HG02642 (cell line): ENCODE measurements at regions not wholly inside any gene's neighbourhood (a gene's known extent, or its start where the extent isn't known, plus 50 kb on each side); places are given as distances from the start of the nearest gene placed in this dataset.

Experiments used
- ATAC-seq: cut with Tn5 transposase; IDR thresholded peaks from one replicate; pipeline ENCODE4 v1.9.1; 2021; ENCODE audit warnings: mild to moderate bottlenecking; ENCODE audit not compliant: unreplicated experiment, poor library complexity

DNA sequence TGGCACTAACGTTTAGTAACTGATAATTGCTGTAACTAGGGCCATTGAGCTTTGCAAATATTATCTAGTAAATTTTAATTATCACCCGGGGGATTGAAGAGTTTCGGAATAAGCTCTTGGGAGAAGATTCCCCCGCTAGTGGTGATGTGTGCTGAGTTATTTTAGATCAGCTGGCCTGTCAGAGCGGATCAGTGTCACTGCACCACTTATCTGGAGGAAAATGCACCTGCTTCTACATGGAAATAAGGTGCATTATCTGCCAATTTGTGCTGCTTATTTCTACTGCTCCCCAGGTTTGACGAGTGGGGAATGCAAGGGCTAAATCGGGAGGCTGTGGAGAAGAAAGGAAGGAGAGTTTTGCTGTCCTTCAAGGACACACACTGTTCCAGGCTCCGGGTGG is 518.6 kb downstream of the TLE4 start:
- ATAC-seq: no peak

DNA sequence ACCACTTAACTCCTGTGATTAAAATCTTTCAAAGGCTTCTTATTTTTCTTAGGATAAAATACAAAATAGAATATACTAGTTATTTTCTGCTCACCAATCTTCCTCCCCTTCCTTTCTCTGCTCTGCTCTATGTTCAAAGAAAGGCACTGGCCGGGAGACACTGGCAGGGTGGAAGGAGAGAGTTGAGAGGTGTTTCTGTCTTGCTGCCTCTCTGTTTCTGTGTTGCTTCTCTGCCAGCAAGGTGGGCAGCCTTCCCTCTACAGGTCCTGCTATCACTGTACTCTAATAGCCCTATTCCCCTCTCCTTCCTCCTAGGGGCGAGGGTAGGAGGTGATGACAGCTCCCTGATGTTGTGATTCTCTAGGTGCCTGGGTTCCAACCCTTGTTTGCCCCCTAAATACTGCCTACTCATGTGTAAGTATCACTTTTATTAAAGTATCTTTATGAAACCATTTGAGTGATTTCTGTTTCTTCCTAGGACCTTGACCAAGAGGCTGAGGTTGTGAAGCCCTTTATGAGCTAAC is 515.1 kb downstream of the TLE4 start:
- ATAC-seq: no peak

DNA sequence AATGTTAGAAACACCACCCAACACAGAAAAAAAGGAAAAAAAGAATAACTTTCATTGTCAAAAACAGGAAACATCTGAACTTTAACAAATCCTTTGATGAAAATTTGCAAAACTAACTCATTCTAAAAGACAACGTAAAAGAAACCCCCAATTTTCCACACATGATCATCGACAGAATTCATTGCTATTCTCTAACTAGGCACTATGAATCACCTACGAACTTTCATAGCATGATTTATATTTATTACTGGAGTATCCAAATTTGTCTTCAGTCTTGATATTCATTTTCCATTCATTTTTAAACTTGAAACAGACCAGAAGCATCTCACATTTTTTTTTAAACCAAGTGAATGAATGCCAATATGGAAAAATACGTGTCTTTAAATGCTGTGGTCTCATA is 514.6 kb downstream of the TLE4 start:
- no peak for ATAC-seq

DNA sequence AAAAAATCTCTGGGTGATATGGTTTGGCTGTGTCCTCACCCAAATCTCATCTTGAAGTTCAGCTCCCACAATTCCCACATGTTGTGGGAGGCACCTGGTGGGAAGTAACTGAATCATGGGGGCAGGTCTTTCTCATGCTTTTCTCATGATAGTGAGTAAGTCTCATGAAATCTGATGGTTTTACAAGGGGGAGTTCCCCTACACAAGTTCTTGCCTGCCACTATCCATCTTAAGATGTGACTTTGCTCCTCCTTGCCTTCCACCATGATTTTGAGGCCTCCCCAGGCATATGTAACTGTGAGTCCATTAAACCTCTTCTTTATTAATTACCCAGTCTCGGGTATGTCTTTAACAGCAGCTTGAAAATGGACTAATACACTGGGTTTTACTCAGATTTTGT is 513.9 kb downstream of the TLE4 start:
- ATAC-seq: no peak

DNA sequence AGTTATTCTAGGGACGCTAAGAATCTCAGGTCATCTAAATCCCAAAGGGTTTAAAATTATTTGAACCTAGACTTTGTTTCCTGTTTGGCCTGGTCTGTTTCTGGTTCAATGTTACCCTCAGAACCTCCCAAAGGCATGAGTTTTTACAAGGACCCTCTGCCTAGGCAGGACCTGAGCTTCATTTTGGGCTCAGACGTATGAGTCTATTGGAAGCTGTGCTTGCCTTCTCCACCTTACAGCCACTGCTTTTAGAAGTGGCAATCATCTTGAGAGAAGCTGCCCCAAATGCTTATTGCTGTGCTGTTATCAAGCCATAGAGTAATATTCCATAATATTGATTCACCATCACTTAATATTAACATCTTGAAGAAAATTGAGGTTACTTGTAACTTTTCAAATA is 510.4 kb downstream of the TLE4 start:
- no peak for ATAC-seq

DNA sequence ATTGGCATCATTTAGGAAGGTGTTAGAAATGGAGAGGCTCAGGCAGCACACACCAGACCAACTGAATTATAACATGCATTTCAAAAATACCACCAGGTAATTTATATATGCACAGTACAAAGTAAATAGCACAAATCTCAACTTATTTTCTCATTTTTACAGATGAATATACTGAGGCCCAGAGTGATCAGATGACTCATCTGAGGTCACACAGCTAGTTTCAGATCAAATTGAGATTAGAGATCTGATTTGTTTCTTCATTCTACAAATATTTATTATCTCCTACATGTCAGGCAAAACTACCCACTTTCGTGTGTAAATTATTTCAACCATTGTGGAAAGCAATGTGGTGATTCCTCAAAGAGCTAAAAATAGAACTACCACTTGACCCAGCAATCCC is 507.1 kb downstream of the TLE4 start:
- no peak for ATAC-seq

DNA sequence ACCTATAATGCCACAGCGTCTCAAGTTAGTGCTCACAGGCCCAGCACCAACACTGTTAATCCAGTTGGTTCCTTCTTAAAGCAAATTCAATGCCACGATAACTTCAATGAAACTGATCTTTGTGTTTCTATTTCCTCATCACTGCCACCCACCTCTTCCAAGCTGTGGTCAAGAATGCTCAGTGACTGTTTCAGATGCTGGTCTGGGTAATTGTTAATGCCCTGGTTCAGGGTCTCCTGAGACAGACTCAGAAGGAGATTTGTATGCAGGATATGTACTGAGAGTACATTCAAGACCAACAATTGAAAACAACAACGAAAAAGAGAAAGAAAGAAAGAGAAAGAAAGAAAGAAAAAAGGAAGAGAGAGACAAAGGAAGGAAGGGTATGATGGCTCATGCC is 505.3 kb downstream of the TLE4 start:
- no peak for ATAC-seq

DNA sequence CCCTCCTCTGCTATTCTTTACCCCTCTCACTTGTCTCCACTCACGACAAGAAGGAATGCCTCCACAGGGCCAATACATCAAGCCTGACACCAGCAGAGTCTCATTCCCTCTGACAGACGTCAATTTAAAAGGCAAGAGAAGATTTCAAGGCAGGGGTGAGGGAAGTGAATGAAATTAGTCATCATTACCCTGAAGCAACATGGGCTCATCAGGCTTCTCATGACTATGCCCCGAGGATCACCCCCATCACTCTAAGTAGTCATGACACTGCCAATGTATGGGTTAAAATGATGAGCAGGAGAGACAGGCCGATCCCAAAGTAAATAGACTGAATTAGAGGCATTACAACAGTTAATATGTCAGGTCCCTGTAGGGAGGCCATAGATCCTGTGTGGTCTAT is 504.4 kb downstream of the TLE4 start:
- ATAC-seq: no peak

DNA sequence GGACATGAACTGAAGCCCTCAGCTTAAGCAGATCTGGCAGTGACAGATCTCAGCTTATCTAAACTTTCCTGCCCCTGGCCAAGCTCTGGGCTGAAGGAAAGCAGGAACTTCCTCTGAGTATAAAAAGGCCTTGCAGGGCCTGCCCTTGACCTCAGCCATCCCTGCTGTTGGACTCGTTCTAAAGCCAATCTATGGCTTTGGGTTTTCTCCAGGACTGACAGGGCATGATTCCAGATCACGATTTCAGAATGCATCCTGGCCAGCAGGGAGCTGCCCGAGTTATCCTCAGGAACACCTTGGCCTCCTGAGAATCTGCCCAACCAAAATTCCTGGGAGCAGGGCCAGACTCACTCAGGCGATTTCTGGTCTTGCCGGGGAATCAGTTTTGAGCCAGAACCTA is 502.7 kb downstream of the TLE4 start:
- ATAC-seq: no peak

DNA sequence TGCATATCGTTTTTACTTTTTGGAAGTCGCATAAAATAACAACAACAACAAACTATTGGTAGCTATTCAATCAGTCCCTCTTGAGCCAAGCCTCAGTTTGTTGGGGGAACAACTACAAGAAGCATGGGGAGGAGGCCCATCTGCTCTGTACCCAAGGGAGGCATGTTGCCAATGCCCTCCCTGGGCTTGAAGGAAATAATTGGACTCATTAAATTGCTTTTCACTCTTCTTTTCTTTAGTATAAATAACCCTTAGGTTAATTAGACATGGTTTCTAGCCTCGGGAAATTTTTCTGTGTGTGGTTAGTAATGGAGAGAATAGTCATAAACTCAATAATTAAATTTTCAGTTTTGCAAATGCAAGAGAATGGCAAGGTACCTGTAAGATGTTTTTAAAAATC is 500.7 kb downstream of the TLE4 start:
- ATAC-seq: no peak

DNA sequence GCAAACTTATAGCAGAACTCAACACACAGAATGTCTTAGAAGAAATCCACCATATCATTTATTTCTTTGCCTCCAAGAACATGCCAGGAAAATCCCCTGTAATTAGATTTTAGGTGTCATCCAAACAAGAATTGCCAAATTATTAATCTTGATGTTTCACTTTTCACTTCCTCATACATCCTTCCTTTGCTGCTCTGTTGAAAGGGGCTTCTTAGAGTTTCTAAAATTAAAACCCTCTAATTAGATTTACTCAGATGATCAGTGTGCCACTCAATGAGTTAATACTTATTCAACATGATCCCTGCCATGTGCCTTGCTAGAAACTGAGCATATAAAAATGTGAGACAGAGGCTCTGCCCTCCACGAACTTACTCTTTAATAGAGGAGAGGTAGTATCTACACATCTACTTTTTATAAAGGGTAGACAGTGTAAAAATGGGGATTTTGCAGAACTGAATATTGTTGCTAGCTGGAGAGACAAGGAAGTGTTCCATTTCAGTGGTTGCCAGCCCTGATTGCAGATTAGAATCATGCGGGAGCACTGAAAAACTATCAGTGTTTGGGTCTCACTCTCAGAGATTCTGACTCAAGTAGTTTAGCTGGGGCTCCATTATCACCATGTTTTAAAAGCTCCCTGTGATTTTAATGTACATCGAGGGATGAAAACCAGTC is 498.4 kb downstream of the TLE4 start:
- ATAC-seq: no peak

DNA sequence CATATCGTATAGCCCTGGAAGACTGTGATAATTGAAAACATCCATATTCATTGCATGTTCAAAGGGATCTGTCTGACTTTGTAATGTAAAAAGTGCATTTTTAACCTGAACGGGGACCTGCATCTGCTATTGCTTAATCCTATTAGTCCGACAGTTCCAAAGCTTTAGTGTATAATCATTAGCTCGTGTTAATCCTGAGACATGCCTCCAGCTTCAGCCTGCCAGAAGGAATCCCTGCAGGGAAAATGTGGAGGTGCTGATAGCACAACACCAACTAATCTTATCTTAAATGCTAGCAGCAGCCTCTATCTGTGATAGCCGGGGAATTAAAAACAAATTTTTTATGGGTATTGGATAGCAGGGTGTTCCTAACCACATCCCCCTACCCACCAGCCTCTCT is 495.2 kb downstream of the TLE4 start:
- no peak for ATAC-seq

DNA sequence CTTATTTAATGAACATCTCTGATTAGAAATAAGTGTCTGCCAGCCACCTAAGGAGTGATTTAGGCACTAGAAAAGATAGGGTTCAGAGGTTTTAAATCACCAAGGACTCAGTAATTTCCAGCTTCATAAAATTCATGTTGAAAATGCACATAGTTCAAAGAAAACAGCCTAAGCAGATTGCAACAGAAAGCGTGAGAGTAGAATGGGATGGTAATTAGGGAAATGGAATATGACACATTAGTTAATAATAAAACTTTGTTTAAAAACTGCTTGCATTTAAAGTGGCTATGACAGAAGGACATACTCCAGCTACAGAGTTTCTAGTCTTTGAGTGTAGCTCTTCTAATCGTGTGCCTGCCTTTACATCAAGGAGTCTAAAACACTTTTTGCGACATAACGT is 490.8 kb downstream of the TLE4 start:
- ATAC-seq: no peak

DNA sequence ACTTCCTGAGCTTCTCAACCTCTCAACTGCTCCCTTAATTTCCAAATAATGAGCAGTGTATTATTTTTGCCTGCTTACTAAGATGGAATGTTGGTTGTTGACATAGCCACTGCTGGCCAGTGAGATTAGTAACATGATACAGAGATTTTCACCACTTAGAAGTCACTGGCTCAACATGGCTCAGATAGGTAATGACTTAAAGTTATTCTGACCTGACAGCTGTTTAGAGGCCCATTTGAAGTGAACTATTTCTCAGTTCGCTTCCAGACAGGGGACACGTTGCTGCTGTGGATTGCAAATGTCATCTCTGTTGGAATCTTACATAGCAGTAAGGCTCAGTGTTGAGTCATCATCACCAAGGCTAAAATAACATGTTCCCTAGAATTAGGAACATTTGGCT is 490.2 kb downstream of the TLE4 start:
- ATAC-seq: no peak

DNA sequence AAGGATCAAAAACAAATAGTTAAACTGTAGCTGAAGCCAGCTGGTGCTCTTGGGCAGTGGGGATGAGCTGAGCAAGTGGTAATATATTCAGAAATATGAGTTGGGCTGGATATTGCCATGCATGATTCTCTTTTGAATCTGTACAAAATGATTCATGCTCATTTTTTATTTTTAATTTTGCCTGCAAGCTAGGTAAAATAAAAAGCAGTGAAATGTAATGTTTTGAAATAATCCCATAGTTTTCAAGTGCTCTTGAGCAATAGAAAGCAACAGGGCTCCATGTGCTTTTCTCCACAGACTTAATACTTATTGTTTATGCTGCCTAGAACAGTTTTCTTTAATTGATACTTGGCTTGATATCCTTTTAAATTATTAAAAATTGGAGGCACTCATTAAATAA is 489.3 kb downstream of the TLE4 start:
- ATAC-seq: no peak

DNA sequence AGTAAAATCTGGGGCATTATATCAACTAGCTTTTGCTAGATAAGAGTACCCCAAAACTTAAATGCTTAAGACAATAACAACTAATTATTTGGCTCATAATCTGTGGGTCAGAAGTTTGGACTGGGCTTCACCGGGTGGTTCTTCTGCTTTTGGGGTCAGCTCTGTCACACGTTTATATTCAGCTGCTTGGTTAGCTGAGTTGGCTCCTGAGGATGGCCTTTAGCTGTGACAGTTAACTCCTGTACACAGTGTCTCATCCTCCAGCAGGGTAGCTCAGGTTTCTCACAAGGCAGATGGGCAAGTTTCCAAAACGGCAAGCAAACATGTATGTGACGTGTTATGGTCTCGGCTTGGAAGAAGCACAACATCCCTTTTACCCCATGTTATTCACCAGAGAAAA is 488.2 kb downstream of the TLE4 start:
- no peak for ATAC-seq

DNA sequence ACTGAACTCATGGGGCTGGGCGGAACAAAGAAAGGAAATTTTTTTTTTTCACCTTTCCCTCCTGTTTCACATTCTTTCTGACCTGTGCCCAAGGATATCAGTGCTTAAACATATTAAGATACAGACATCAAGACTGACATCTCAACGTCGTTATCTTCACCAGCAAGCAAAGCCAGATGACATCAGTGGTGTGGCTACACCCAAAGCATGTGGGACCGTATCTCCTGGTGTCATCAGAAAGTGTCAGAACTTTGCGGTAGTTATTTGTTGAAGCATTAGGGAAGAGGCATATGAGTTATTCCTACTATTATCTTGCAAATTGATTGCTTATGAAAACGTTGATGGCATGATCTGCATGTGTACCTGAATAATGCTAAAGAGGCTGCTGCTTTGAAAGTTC is 487.4 kb downstream of the TLE4 start:
- no peak for ATAC-seq

DNA sequence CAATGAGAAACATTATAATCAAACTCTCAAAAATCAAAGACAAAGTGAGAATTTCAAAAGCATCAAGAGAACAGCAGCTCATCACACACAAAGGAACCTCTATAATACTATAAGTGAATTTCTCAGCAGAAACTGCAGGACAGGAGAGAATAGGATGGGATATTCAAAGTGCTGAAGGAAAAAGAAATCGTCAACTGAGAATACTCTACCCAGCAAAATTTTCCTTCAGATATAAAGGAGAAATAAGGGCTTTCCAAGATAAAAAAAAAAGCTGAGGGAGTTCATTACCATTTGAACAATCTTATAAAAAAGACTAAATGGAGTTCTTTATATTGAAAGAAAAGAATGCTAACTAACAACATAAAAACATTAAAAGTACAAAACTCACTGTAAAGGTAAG is 481.1 kb downstream of the TLE4 start:
- ATAC-seq: no peak

DNA sequence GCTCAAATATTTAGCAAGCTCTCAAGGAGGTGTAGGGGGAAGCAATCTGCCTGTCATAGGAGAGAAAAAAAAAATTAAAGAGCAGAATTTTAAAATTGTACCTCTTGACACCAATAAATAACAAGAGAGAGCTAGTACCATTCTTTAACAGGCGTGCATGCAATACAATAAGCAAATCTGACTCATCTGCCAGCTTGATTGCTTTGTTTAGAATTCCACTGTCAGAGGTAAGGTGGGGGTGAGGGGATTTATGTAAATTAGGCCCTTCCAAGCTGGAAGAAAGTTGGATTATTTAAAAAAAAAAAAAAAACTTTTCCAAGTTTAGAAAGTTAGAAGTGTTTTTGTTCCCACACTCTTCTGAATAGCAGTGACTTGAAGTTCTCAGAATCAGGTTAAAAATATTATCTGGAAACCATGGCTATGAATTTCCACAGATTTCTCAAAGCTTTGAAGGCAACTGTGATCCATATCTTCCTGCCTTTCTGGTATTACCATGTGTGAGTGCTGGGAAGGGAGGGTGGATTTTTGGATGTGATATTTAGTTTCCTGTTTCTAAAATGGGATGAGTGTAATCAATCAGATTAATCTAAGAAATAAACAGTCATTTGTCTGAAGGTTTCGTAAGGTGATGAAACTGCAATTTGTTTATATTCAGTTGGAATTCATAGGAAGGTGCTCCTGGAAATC is 477.5 kb downstream of the TLE4 start:
- no peak for ATAC-seq

DNA sequence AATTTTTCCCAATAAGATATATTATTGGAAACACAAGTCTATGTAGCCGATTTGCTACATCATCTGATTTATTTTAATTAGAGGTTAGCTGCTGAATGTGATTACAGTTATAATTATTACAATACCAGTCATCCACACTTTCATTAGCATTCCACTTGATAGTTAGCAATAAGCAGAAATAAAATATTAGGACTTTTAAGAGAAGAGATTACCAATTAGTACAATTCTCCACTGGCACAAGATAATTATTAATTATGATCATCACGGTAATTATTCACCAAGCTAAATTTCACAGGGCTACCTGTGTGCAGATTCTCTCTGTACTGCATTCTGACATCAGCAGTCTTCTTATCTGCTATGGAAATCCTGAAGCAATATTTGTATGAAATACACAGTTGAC is 474.7 kb downstream of the TLE4 start:
- ATAC-seq: no peak

DNA sequence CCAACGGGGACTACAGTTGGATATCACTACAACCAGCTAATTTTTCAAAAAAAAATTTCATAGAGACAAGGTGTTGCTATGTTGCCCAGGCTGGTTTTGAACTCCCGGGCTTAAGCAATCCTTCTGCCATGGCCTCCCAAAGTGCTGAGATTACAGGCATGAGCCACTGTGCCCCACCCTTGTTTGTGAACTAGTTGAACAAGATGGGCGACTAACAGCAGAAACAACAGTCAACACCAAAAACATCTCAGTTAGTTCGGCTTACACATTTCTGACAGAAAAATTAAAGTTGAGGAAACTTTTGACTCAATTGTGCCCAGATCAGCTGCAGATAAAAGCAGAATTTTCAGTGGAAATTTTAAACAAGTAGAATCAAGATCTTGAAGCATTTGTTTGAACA is 470.1 kb downstream of the TLE4 start:
- no peak for ATAC-seq

DNA sequence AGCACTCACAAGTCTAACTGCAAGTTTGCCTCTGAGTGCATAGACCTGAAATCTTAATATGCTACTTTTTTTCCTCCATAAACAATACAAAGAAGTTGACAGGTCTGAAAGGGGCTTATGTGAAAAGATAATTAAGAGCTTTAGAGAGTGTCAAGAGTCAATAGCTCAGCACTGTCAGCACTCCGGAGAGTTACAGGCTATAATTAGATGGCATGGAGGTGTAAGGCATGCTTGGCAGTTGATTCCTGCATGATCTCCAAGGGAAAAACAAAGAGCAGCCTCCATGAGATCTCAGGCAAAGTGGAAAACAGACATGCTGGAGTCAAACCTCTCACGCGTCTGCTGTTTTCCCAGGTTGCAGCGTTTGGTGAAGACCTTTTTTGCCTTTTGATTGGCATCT is 468.7 kb downstream of the TLE4 start:
- ATAC-seq: no peak
